PC-3 (cell line): ENCODE measurements at regions not wholly inside any gene's neighbourhood (a gene's known extent, or its start where the extent isn't known, plus 50 kb on each side); places are given as distances from the start of the nearest gene placed in this dataset.

Experiments
- ATAC-seq: fragments of 200-7000 bp; cut with Tn5 transposase; 2 replicates; pipeline ENCODE4 v1.9.1; 2020; ENCODE audit warnings: mild to moderate bottlenecking, moderate library complexity
- BruUV-seq: library from RNA; stranded (reverse); fragments of 400-500 nt; replicated peaks from 2 replicates; lab custom pipeline; 2021; lab: Mats Ljungman, UMichigan
- CTCF ChIA-PET: fragments of 300-600 bp; sonication (Branson Sonifier 250); formaldehyde crosslinking; loops from one replicate; lab custom pipeline; 2022; ENCODE audit warnings: antibody characterized with exemption; lab: Charles Lee
- POLR2A ChIA-PET: fragments of 300-600 bp; sonication (Branson Sonifier 250); formaldehyde crosslinking; loops from one replicate; lab custom pipeline; 2022; ENCODE audit warnings: antibody characterized with exemption; ENCODE audit not compliant: unreplicated experiment; lab: Charles Lee
- DNase-seq: peaks from one replicate; pipeline ENCODE4 v3.0.0-alpha.2; 2015
- H2AFZ ChIP-seq: fragments of 300-600 bp; sonication (generic); 2 replicates; pipeline ENCODE4 v1.6.0; 2016; ENCODE audit warnings: antibody characterized with exemption, low read length
- H3F3A ChIP-seq: fragments of 300-600 bp; sonication (generic); one replicate; pipeline ENCODE4 v1.6.0; 2017; ENCODE audit warnings: antibody characterized with exemption, low read length, control low read depth, mild to moderate bottlenecking; ENCODE audit not compliant: unreplicated experiment
- H3K27ac ChIP-seq: fragments of 300-600 bp; sonication (generic); 2 replicates; pipeline ENCODE4 v1.5.1; 2016; ENCODE audit warnings: mild to moderate bottlenecking, low read length
- H3K27me3 ChIP-seq: fragments of 300-600 bp; sonication (generic); 2 replicates; pipeline ENCODE4 v1.6.1; 2016; ENCODE audit warnings: low read length, mixed read lengths
- H3K36me3 ChIP-seq: fragments of 300-600 bp; sonication (generic); 2 replicates; pipeline ENCODE4 v1.6.1; 2016; ENCODE audit warnings: low read depth, mixed run types, low read length, mixed read lengths
- H3K4me1 ChIP-seq: fragments of 300-600 bp; sonication (generic); 2 replicates; pipeline ENCODE4 v1.5.1; 2016; ENCODE audit warnings: low read length; ENCODE audit not compliant: insufficient read depth
- H3K4me2 ChIP-seq: fragments of 300-600 bp; sonication (generic); 2 replicates; pipeline ENCODE4 v1.6.0; 2016; ENCODE audit warnings: low read length
- H3K4me3 ChIP-seq: fragments of 300-600 bp; sonication (generic); 2 replicates; pipeline ENCODE4 v1.5.1; 2016; ENCODE audit warnings: mild to moderate bottlenecking, low read length, mixed read lengths
- H3K79me2 ChIP-seq: fragments of 300-600 bp; sonication (generic); 2 replicates; pipeline ENCODE4 v1.6.1; 2017; ENCODE audit warnings: low read length, mixed read lengths
- H3K9ac ChIP-seq: fragments of 300-600 bp; sonication (generic); 2 replicates; pipeline ENCODE4 v1.6.0; 2016; ENCODE audit warnings: mild to moderate bottlenecking, low read length
- H3K9me2 ChIP-seq: fragments of 300-600 bp; sonication (generic); replicated peaks from 2 replicates; pipeline ENCODE4 v1.6.1; 2016; ENCODE audit warnings: mixed run types, low read length, mixed read lengths
- H3K9me3 ChIP-seq: fragments of 300-600 bp; sonication (generic); 2 replicates; pipeline ENCODE4 v1.6.1; 2016; ENCODE audit warnings: low read length, mixed read lengths
- H4K20me1 ChIP-seq: fragments of 300-600 bp; sonication (generic); 2 replicates; pipeline ENCODE4 v1.6.1; 2016; ENCODE audit warnings: low read length, mixed read lengths
- CTCF ChIP-seq: fragments of 300-600 bp; sonication (generic); conservative IDR thresholded peaks from 2 replicates; pipeline ENCODE4 v1.5.1; 2017; ENCODE audit warnings: antibody characterized with exemption, low read depth, mild to moderate bottlenecking, low read length
- EZH2 ChIP-seq: fragments of 300-600 bp; sonication (generic); IDR thresholded peaks from one replicate; pipeline ENCODE4 v1.6.1; 2017; ENCODE audit warnings: antibody characterized with exemption, mild to moderate bottlenecking, low read length; ENCODE audit not compliant: unreplicated experiment
- EZH2phosphoT487 ChIP-seq: fragments of 300-600 bp; sonication (generic); IDR thresholded peaks from 2 replicates; pipeline ENCODE4 v1.6.1; 2018; ENCODE audit warnings: mild to moderate bottlenecking, antibody characterized with exemption, low read length, borderline replicate concordance
- intact Hi-C: fragments of 100-400 bp; cut with micrococcal nuclease; formaldehyde crosslinking; loops from 2 replicates; pipeline ENCODE4 v1.9.0; 2023

GRCh38 chr10:69685802-69686585 lies 55.9 kb downstream of the FAM241B start:
- ChIA-PET POLR2A (no interaction called here), CTCF (interaction anchor here (0.6 kb wide), 1 partner anchor 29 kb away, joined by 3 read pairs; no protein-coding TSS in a partner anchor)
- Histone ChIP-seq H3K4me2 (peak overlapping the region; percentile 34), H3K9ac (no peak overlapping the region; the same call in 1 of the 2 replicates), H3K9me2 (no peaks in the 10 kb centered on the region), H2AFZ (peak overlapping the region; percentile 39), H3K4me1 (peaks cover 23% of the 10 kb centered on the region), H3K79me2 (no peaks in the 10 kb centered on the region), H3F3A (no peaks in the 10 kb centered on the region), H3K27me3 (peaks cover 9% of the 10 kb centered on the region), H3K27ac (peak overlapping the region; percentile 50), H3K36me3 (no peaks in the 10 kb centered on the region), H3K9me3 (no peaks in the 10 kb centered on the region), H3K4me3 (no peak overlapping the region), H4K20me1 (no peaks in the 10 kb centered on the region)
- peak; percentile 67 for DNase-seq
- TF ChIP-seq CTCF (no peak), EZH2 (no peak), EZH2phosphoT487 (no peak)
- peak; percentile 27; the same call in 1 of the 2 replicates for ATAC-seq
- intact Hi-C loops, result no loop called here
- BruUV-seq, result no TSS peak

GRCh38 chr10:69686866-69687265 lies 56.8 kb downstream of the FAM241B start:
- Histone ChIP-seq H3F3A (no peaks in the 10 kb centered on the region), H3K79me2 (no peaks in the 10 kb centered on the region), H2AFZ (no peak overlapping the region), H4K20me1 (no peaks in the 10 kb centered on the region), H3K9ac (no peak overlapping the region), H3K36me3 (no peaks in the 10 kb centered on the region), H3K4me2 (no peak overlapping the region), H3K4me1 (peaks cover 23% of the 10 kb centered on the region), H3K9me3 (no peaks in the 10 kb centered on the region), H3K4me3 (no peak overlapping the region), H3K27me3 (peaks cover under 1% of the 10 kb centered on the region; the same call in 1 of the 2 replicates), H3K9me2 (no peaks in the 10 kb centered on the region), H3K27ac (no peak overlapping the region)
- TF ChIP-seq EZH2phosphoT487, result no peak
- no peak for TF ChIP-seq EZH2
- TF ChIP-seq CTCF, result no peak
- ATAC-seq (no peak), DNase-seq (no peak)
- intact Hi-C loops, result no loop called here
- BruUV-seq, result no TSS peak
- ChIA-PET POLR2A (no interaction called here), CTCF (no interaction called here)

GRCh38 chr10:69687426-69687825 lies 57.4 kb downstream of the FAM241B start:
- no peak overlapping the region for H3K27ac ChIP-seq
- no TSS peak for BruUV-seq
- H3K27me3 ChIP-seq, result no peaks in the 10 kb centered on the region
- no peaks in the 10 kb centered on the region for H3F3A ChIP-seq
- ChIA-PET CTCF (no interaction called here), POLR2A (no interaction called here)
- H3K4me3 ChIP-seq, result no peak overlapping the region
- H4K20me1 ChIP-seq, result no peaks in the 10 kb centered on the region
- no peaks in the 10 kb centered on the region for H3K9me2 ChIP-seq
- H3K4me1 ChIP-seq, result peaks cover 23% of the 10 kb centered on the region
- no peaks in the 10 kb centered on the region for H3K9me3 ChIP-seq
- TF ChIP-seq EZH2 (no peak), EZH2phosphoT487 (no peak), CTCF (no peak)
- H3K4me2 ChIP-seq, result no peak overlapping the region
- no peak overlapping the region for H3K9ac ChIP-seq
- ATAC-seq, result no peak
- no peaks in the 10 kb centered on the region for H3K36me3 ChIP-seq
- intact Hi-C loops, result no loop called here
- no peak overlapping the region for H2AFZ ChIP-seq
- no peak for DNase-seq
- no peaks in the 10 kb centered on the region for H3K79me2 ChIP-seq
